ENCODE measurements at regions not wholly inside any gene's neighbourhood (a gene's known extent, or its start where the extent isn't known, plus 50 kb on each side); places are given as distances from the start of the nearest gene placed in this dataset.

DNA sequence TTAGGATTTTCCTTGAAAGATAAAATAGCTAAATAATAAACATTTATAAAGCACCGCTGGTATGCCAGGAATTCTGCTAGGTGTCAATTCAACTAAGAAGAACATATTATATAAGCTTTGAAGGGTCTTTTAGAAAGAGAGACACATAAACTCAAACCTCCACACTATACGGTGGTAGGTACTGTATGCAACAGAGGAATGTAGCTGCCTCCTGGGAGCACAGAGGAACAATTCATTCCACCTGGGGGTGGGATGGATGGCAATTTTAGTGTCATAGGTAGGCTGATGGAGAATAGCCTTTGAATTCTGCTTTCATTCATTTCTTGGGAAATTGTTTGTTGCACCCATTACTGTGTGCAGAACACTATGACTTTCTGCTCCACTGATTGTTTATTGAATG lies 447.1 kb upstream of the MAP3K7 start:
- H3K36me3 ChIP-seq (ENCODE audit: control insufficient read depth in 2 of 4, insufficient read depth in 4 of 4, low read length in 3 of 4): no peaks in the 10 kb centered on the region
- no peak overlapping the region for H3K56ac ChIP-seq (replicated peaks; ENCODE audit: insufficient read length, low read depth, low read length)
- H2AFZ ChIP-seq (ENCODE audit: low read length): no peak overlapping the region
- H3K4me2 ChIP-seq (ENCODE audit: insufficient read depth in 1 of 2, low read depth in 2 of 2, low read length in 2 of 2): no peak overlapping the region
- CTCF ChIA-PET (ENCODE audit: partially characterized antibody): interaction anchor here (0.7 kb wide), 1 partner anchor 49 kb away, joined by 3 read pairs; no protein-coding TSS in a partner anchor
- no peak overlapping the region for H3K18ac ChIP-seq (ENCODE audit: extremely low read depth, low read length)
- 83% methylated on average over 2 of the region's 2 CpGs; no CpG with 5 or more reads in 1 of the 2 experiments for WGBS, 2 experiments (ENCODE audit: extremely low coverage in 1 of 2, insufficient coverage in 1 of 2, insufficient read length in 1 of 2, insufficient replicate concordance in 2 of 2, low coverage in 1 of 2, low lambda C conversion rate in 2 of 2, missing lambda C conversion rate in 1 of 2)
- H2BK20ac ChIP-seq (ENCODE audit: low read length): no peak overlapping the region
- no peak overlapping the region for H2AK5ac ChIP-seq (ENCODE audit: low read depth, low read length)
- no peak overlapping the region for H3K23ac ChIP-seq (ENCODE audit: insufficient read length)
- no peak overlapping the region for H4K5ac ChIP-seq (ENCODE audit: insufficient read length, low read depth, low read length)
- H2BK120ac ChIP-seq (replicated peaks; ENCODE audit: low read depth, low read length): no peak overlapping the region
- DNase-seq (ENCODE audit: low read depth in 1 of 2, low spot score in 2 of 2) (no peak), FAIRE-seq (no peak)
- H3K4ac ChIP-seq (replicated peaks; ENCODE audit: insufficient read length, low read depth, low read length): no peak overlapping the region
- H3K14ac ChIP-seq (ENCODE audit: insufficient read length): no peak overlapping the region
- H3K27me3 ChIP-seq (replicated peaks in 1 of 4; ENCODE audit: control insufficient read depth in 3 of 4, extremely low read depth in 1 of 4, insufficient read depth in 3 of 4, low read length in 3 of 4): no peaks in the 10 kb centered on the region
- no peak overlapping the region for H2BK5ac ChIP-seq (ENCODE audit: low read depth, low read length)
- no peaks in the 10 kb centered on the region for H3K79me2 ChIP-seq (ENCODE audit: control insufficient read depth in 1 of 2, insufficient read depth in 2 of 2, low read length in 2 of 2)
- H3K23me2 ChIP-seq (ENCODE audit: low read depth, low read length): no peaks in the 10 kb centered on the region
- H3K9me3 ChIP-seq (ENCODE audit: insufficient read depth in 2 of 2, low read depth in 1 of 2, low read length in 1 of 2): no peaks in the 10 kb centered on the region
- H4K91ac ChIP-seq (replicated peaks; ENCODE audit: insufficient read length, low read length): no peak overlapping the region
- no peak overlapping the region for H2BK12ac ChIP-seq (ENCODE audit: low read depth, low read length)
- H3K79me1 ChIP-seq (ENCODE audit: low read depth, low read length): no peaks in the 10 kb centered on the region
- no peak overlapping the region for H3K9ac ChIP-seq (replicated peaks in 1 of 4; ENCODE audit: extremely low read depth in 1 of 4, low read depth in 3 of 4, low read length in 3 of 4)
- no peaks in the 10 kb centered on the region for H4K20me1 ChIP-seq (replicated peaks in 1 of 2; ENCODE audit: control insufficient read depth in 1 of 2, insufficient read depth in 2 of 2, low read length in 2 of 2)
- no peak overlapping the region for H4K8ac ChIP-seq (ENCODE audit: extremely low read depth, insufficient read depth, low read length)
- POLR2A ChIA-PET (ENCODE audit: partially characterized antibody): no interaction called here
- no peak overlapping the region for H3K4me3 ChIP-seq (ENCODE audit: extremely low read depth in 1 of 4, insufficient read depth in 2 of 4, low read depth in 3 of 4, low read length in 4 of 4)
- no peak overlapping the region for H3K27ac ChIP-seq (ENCODE audit: low read depth, low read length)
- peaks cover 0 to 5% (median 0%) of the 10 kb centered on the region in 4 experiments; a peak in 1 of 7 replicates for H3K4me1 ChIP-seq (replicated peaks in 1 of 4; ENCODE audit: control insufficient read depth in 3 of 4, insufficient read depth in 4 of 4, low read length in 3 of 4)
- no peak overlapping the region for H2BK15ac ChIP-seq (ENCODE audit: low read length)
- no peak for TF ChIP-seq CTBP2 (IDR thresholded peaks at IDR 0.05; ENCODE audit: borderline replicate concordance, insufficient read depth, insufficient read length, low read length)
- TF ChIP-seq SAP30 (IDR thresholded peaks at IDR 0.05; ENCODE audit: insufficient read depth, insufficient replicate concordance, low read length): no peak
- no peak for TF ChIP-seq GTF2F1 (IDR thresholded peaks at IDR 0.05; ENCODE audit: borderline replicate concordance, low read depth, low read length)
- no peak for TF ChIP-seq BRCA1 (IDR thresholded peaks at IDR 0.05; ENCODE audit: low read depth, low read length)
- TF ChIP-seq PHF8 (conservative IDR thresholded peaks at IDR 0.05; ENCODE audit: low read depth, low read length): no peak
- TF ChIP-seq BACH1 (IDR thresholded peaks at IDR 0.05; ENCODE audit: low read length): no peak
- TF ChIP-seq BCL11A (IDR thresholded peaks at IDR 0.05; ENCODE audit: low read depth in 2 of 2, low read length in 2 of 2): no peak
- no peak for TF ChIP-seq EZH2 (IDR thresholded peaks at IDR 0.05; ENCODE audit: low read depth, low read length, severe bottlenecking)
- TF ChIP-seq CHD2 (IDR thresholded peaks at IDR 0.05; ENCODE audit: low read length): no peak
- TF ChIP-seq, protein P1, sequence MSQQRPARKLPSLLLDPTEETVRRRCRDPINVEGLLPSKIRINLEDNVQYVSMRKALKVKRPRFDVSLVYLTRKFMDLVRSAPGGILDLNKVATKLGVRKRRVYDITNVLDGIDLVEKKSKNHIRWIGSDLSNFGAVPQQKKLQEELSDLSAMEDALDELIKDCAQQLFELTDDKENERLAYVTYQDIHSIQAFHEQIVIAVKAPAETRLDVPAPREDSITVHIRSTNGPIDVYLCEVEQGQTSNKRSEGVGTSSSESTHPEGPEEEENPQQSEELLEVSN (IDR thresholded peaks at IDR 0.05): no peak
- TF ChIP-seq CHD1 (IDR thresholded peaks at IDR 0.05; ENCODE audit: low read depth, low read length): no peak
- TF ChIP-seq FOSL1 (IDR thresholded peaks at IDR 0.05; ENCODE audit: insufficient read depth, low read depth, low read length): no peak
- no peak for TF ChIP-seq CBX8 (IDR thresholded peaks at IDR 0.05; ENCODE audit: borderline replicate concordance, low read depth, low read length)
- TF ChIP-seq RAD21 (IDR thresholded peaks at IDR 0.05 in 1 of 2, conservative IDR thresholded peaks at IDR 0.05 in 1 of 2; ENCODE audit: low read depth in 2 of 2, low read length in 2 of 2): no peak

Measured in H1 (cell line).